ENCODE measurements at regions not wholly inside any gene's neighbourhood (a gene's known extent, or its start where the extent isn't known, plus 50 kb on each side); places are given as distances from the start of the nearest gene placed in this dataset.
"Not testable (repeated sequence)": the region's sequence is repeated elsewhere in the genome, so short reads cannot be mapped to it uniquely, and the experiment has no call there.

GRCh38 chr4:137408527-137409177, 123.6 kb downstream of the PCDH18 start:
- Mint-ChIP-seq H3K9me3 (peaks cover 10 to 21% of the 10 kb centered on the region in 2 donors), H3K36me3 (no peaks in the 10 kb centered on the region), H3K27ac (no peak overlapping the region), H3K27me3 (ENCODE audit: low read depth in 2 of 2) (no peaks in the 10 kb centered on the region), H3K4me3 (no peak overlapping the region), H3K4me1 (no peaks in the 10 kb centered on the region)
- no peaks in the 10 kb centered on the region for H3K27me3 ChIP-seq (ENCODE audit: control insufficient read depth, insufficient read depth, low read length)
- no peaks in the 10 kb centered on the region for H3K9me3 ChIP-seq (ENCODE audit: control insufficient read depth, insufficient read depth, low read length)
- no peak for TF ChIP-seq CTCF (IDR thresholded peaks at IDR 0.05)
- no peaks in the 10 kb centered on the region for H3K4me1 ChIP-seq (ENCODE audit: control insufficient read depth, insufficient read depth, low read length)
- ATAC-seq (no peak), DNase-seq (no peak)
- no peak overlapping the region for H3K4me3 ChIP-seq (ENCODE audit: low read length)
- H3K27ac ChIP-seq (ENCODE audit: low read length) = no peak overlapping the region
- 60% methylated on average over 1 of the region's 2 CpGs for WGBS (ENCODE audit: insufficient coverage)
- intact Hi-C loops (cut with micrococcal nuclease) = no loop called here
- no peaks in the 10 kb centered on the region for H3K36me3 ChIP-seq (ENCODE audit: control insufficient read depth, insufficient read depth, low read length)

- WGBS (ENCODE audit: insufficient coverage) = 100% methylated on average over 7 of the region's 9 CpGs
- ATAC-seq; H3K4me1 ChIP-seq (ENCODE audit: control insufficient read depth, insufficient read depth, low read length); H3K9me3 ChIP-seq (ENCODE audit: control insufficient read depth, insufficient read depth, low read length); H3K27me3 Mint-ChIP-seq (ENCODE audit: low read depth in 2 of 2); H3K4me3 ChIP-seq (ENCODE audit: low read length); H3K36me3 Mint-ChIP-seq; intact Hi-C loops (cut with micrococcal nuclease); H3K27me3 ChIP-seq (ENCODE audit: control insufficient read depth, insufficient read depth, low read length); H3K36me3 ChIP-seq (ENCODE audit: control insufficient read depth, insufficient read depth, low read length); H3K27ac ChIP-seq (ENCODE audit: low read length); H3K27ac Mint-ChIP-seq; H3K4me1 Mint-ChIP-seq; DNase-seq; H3K4me3 Mint-ChIP-seq: not testable (repeated sequence)
- H3K9me3 Mint-ChIP-seq = peaks cover 7 to 16% of the 10 kb centered on the region in 2 donors
These were observed 126.5 kb downstream of the PCDH18 start for GRCh38 chr4:137405833-137406232.

GRCh38 chr4:137394018-137394417, 138.3 kb downstream of the PCDH18 start:
- no peak for DNase-seq
- Histone ChIP-seq H3K4me1 (ENCODE audit: control insufficient read depth, insufficient read depth, low read length) (no peaks in the 10 kb centered on the region), H3K36me3 (ENCODE audit: control insufficient read depth, insufficient read depth, low read length) (no peaks in the 10 kb centered on the region), H3K4me3 (ENCODE audit: low read length) (no peak overlapping the region), H3K9me3 (ENCODE audit: control insufficient read depth, insufficient read depth, low read length) (no peaks in the 10 kb centered on the region), H3K27me3 (ENCODE audit: control insufficient read depth, insufficient read depth, low read length) (no peaks in the 10 kb centered on the region), H3K27ac (ENCODE audit: low read length) (no peak overlapping the region)
- ATAC-seq = no peak
- TF ChIP-seq CTCF (IDR thresholded peaks at IDR 0.05) = no peak
- 100% methylated on average over 1 of the region's 1 CpG for WGBS (ENCODE audit: insufficient coverage)
- H3K27me3 Mint-ChIP-seq (ENCODE audit: low read depth in 2 of 2) = no peaks in the 10 kb centered on the region
- peaks cover 5 to 7% of the 10 kb centered on the region in 2 donors for H3K9me3 Mint-ChIP-seq
- H3K27ac Mint-ChIP-seq = no peak overlapping the region
- no peaks in the 10 kb centered on the region for H3K36me3 Mint-ChIP-seq
- intact Hi-C loops (cut with micrococcal nuclease) = no loop called here
- H3K4me1 Mint-ChIP-seq = no peaks in the 10 kb centered on the region
- H3K4me3 Mint-ChIP-seq = no peak overlapping the region

GRCh38 chr4:137393044-137393443, 139.2 kb downstream of the PCDH18 start:
- H3K27ac Mint-ChIP-seq = no peak overlapping the region
- Histone ChIP-seq H3K4me1 (ENCODE audit: control insufficient read depth, insufficient read depth, low read length) (no peaks in the 10 kb centered on the region), H3K36me3 (ENCODE audit: control insufficient read depth, insufficient read depth, low read length) (no peaks in the 10 kb centered on the region), H3K9me3 (ENCODE audit: control insufficient read depth, insufficient read depth, low read length) (no peaks in the 10 kb centered on the region), H3K4me3 (ENCODE audit: low read length) (no peak overlapping the region), H3K27me3 (ENCODE audit: control insufficient read depth, insufficient read depth, low read length) (no peaks in the 10 kb centered on the region), H3K27ac (ENCODE audit: low read length) (no peak overlapping the region)
- H3K9me3 Mint-ChIP-seq = peaks cover 5 to 7% of the 10 kb centered on the region in 2 donors
- TF ChIP-seq CTCF (IDR thresholded peaks at IDR 0.05) = no peak
- no peaks in the 10 kb centered on the region for H3K4me1 Mint-ChIP-seq
- intact Hi-C loops (cut with micrococcal nuclease) = no loop called here
- H3K27me3 Mint-ChIP-seq (ENCODE audit: low read depth in 2 of 2) = no peaks in the 10 kb centered on the region
- no peak for DNase-seq
- 86% methylated on average over 1 of the region's 2 CpGs for WGBS (ENCODE audit: insufficient coverage)
- no peak overlapping the region for H3K4me3 Mint-ChIP-seq
- no peaks in the 10 kb centered on the region for H3K36me3 Mint-ChIP-seq
- ATAC-seq = no peak

Data from natural killer cell (primary cell).